GOT3 (cell line): ENCODE measurements at regions not wholly inside any gene's neighbourhood (a gene's known extent, or its start where the extent isn't known, plus 50 kb on each side); places are given as distances from the start of the nearest gene placed in this dataset.

Experiments used
- DNase-seq: peaks from one replicate; lab custom pipeline; 2025; ENCODE audit warnings: mixed read lengths; lab: John Stamatoyannopoulos, UW

DNA sequence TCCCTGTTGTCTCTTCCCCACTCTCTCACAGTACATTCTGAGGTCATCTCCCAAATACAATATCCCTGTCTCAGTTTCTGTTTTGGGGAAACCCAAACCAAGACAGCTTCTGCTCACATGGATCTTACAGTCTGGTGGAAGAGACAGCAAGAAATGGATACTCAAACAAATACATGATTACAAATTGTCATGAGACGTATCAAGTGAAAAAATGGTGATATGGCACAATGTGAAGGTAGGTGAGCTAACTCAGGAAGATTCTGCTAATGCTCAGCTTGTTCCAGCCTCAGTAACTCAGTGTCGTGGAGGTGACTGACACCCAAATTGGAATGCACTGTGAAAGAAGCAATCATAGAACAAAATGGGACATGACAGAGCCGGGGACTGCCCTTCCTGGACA, 68.3 kb downstream of the CHST1 start:
- no peak for DNase-seq

DNA sequence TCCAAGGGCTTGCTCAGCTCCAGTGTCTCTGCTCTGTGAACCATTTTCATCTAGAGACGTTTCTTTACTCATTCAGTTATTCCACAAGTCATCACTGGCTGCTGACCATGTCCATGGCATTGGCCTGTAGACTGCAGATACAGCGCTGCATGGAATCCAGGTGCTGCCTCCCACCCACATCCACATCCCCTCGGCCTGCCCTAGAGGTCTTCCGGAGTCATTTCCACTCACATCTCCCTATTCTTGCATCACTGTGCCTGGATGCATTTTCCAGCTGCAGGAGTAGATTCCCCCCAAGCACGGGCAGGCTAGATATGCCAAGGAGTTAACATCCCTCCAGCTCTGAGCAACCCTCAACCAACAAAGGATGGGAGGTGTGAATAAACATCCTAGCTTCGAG, 68.9 kb downstream of the CHST1 start:
- DNase-seq: no peak

DNA sequence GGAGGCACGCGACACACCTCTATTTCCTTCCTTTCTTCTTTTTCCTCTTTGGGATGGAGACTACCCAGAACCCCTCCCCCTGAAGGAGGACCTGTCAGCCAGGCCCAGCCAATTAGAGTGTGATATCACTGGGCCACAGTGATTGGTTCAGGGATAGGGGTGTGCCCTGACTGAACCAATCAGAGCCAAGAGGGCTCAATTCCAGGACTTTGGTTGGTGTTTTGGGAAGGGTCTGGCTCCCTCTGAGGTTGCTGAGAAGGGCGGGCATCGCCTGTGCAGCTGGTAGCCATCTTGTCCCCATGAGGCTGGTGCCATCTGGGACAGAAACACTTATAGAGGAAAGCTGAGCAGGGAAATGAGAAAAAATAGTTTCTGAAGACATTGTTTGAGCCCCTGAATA, 71.4 kb downstream of the CHST1 start:
- no peak for DNase-seq

DNA sequence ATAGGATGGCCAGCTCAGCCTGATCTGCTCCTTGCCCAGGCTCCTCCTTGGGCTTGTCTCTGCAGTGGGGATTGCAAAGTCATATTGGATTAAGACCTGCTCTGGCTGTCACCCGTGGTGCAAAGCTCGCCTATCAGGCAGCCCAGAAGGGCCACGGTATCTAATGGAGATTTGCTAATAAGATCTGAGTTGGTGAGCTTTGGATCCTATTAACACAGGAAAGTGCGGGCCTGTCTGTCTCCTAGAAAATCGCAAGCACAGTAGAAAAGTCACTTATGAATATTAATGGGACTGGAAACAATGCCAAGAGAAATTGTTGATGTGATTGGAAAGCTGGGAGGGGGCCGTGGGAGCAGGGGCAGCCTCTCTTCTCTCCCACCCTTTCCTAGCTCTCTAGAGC, 72.8 kb downstream of the CHST1 start:
- no peak for DNase-seq

DNA sequence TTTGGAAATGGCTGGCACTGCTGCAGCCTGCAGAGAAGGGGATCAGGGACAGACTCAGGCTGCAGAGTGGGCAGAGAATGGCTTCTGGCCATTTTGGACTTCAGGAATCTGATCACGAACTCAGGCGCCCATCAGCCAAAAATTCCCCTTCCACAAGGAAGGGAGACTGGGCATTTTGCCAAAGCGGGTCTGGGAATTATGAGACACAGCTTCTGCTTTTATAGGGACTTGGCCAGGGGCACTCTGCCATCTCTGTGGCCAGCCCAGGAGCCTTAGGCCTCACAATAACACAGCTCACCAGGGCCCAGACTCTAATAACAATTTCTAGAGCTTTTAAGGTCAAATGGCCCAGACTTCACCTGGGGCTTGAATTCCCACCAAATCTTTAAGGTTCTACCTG, 74.7 kb downstream of the CHST1 start:
- no peak for DNase-seq

DNA sequence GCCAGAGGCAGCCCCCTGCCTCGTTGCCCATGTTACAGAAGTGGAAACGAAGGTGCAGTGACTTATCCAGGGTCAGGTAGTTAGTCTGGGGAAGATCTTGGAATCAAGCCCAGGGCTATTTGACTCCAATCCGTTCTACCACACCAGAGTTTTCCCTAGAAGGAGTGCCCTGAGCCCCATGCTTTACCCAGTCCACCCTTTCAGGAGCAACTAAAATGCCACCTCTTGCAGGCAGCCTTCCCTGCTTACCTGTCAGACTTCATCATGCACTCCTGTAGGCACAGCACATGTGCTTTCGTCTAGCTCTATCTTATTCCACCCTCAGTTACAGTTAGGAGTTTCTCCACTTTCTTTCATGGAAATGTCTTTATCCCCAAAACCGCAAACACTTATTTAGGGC, 80.2 kb downstream of the CHST1 start:
- no peak for DNase-seq

DNA sequence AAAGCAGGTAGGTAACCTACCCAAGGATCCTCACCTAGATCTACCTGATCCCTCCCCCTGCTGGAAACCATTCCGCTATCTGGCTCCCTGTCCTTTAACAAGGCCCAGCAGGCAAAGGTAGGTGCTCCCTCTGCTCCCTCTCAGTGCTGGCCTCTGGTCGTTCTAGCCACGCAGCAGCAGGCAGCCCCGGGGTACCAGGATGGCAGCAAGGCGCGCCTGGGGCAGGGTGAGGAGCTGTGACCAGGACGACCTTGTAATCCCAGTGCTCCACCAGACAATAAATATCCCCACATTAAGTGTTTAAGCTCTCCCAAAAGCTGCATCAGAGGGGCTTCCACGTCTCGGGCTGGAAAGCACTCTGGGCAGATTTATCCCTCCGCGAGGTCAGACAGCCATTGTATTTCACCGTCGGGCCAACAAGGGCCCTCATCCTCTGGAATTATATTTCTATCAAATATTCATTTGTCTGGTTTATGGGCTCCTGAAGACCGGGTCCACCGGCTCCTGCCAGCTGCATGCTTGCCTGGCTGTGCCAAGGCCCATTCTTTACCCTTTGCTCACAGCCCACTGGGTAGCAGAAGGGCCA, 81.3 kb downstream of the CHST1 start:
- no peak for DNase-seq

DNA sequence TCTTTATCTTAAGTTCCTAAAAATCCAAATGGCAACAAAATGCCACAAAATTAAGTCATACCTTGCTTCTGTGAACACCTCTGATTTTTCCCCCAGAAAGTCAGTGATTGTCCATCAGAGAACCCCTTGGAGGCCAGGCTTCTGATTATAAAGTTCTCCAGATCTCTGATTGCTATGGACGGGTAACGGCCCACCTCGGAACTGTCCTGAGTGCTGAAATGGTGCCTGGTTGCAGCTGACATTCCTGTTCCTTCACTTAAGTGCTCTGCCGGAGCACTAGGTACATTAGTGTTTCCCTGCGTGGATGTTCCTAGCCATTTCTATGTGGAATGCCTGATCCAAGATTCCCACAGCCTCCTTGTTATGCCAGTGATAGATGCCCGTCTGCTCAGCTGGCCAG, 85.0 kb downstream of the CHST1 start:
- DNase-seq: no peak

DNA sequence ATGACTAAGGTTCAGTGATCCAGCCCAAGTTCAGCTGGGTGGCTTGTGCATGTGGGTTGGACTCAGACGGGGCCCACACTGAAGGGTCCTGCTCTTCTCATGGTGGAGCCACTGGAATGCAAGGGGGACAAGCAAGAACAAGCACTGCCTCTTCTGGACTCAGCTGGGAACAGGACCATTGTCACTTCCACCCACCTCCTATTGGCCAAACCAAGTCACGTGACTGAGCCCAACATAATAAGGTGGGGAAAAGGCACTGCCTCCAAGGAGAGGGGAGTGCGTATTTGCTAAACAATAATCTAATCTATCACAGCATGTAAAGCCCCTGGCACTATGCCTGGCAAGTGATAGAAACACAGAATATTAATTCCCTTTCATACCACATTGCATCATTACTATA, 87.1 kb downstream of the CHST1 start:
- no peak for DNase-seq

DNA sequence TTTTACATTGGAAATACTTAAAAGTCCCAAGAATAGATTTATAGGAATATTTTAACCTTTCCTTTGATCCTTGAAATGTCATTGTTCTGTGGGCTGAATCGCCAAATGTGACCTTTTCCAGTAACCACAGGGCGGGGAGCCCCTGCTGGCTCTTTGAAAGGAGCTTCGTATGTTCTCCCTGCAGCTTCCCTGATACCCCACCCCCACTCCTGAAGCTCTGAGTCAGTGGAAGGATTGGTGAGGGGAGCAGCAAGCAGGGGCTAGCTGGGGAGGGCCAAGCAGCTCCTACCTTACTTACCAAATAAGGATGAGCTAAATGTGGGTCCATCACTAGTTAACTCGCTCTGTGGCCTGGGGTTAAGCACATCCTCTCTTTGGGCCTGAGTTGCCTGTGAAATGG, 87.7 kb downstream of the CHST1 start:
- no peak for DNase-seq

DNA sequence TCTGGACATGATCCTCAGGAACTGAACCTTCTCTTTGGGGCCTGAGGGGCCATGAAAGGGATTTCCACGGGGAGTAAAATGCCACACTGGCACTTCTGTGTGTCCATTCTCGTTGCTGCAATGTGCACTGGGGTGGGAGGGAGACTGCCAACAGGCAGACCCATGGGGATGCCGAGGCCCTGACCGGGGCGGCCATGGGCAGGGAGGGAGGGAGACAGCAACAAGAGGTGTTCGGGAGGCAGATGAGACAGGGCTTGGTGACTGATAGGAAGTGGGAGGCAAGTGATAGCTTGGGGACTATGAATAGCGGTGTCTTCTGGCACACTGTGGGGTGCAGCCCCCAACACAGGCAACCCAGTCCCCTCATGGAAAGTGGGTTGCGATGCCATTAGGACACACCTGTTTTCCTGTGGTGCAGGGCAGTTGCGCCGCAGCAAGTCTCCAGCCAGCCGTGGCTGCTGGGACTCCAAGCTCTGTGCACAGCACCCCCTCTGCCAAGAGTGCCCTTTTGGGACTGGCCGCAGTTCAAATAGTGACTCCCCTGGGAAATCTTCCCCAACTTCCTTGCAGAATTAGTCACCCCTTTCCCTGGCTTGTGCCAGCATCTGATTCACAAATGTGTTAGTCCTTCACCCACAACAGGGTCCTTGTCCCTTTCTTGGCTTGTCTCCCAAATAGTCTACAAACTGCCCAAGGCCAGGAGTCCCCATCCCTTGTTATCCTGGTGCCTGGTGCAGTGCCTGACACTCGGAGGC, 88.8 kb downstream of the CHST1 start:
- no peak for DNase-seq

DNA sequence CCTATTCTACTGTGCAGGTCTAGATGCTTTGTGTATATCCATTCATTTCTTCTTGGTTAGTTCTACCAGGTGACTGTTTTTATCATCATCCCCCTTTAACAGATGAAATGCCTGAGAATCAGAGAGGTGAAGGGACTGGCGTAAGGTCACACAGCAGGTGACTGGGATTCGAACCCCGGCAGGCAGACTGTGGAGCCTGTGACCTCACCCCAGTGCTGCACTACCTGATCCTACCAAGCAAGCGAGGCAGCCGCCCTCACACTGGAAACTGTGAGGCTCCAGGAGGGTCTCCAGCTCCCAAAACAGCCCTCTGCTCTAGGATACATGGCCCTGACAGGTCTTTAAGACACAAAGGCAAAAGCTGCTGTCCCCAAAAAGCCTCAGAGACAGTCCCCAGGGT, 91.7 kb downstream of the CHST1 start:
- no peak for DNase-seq

DNA sequence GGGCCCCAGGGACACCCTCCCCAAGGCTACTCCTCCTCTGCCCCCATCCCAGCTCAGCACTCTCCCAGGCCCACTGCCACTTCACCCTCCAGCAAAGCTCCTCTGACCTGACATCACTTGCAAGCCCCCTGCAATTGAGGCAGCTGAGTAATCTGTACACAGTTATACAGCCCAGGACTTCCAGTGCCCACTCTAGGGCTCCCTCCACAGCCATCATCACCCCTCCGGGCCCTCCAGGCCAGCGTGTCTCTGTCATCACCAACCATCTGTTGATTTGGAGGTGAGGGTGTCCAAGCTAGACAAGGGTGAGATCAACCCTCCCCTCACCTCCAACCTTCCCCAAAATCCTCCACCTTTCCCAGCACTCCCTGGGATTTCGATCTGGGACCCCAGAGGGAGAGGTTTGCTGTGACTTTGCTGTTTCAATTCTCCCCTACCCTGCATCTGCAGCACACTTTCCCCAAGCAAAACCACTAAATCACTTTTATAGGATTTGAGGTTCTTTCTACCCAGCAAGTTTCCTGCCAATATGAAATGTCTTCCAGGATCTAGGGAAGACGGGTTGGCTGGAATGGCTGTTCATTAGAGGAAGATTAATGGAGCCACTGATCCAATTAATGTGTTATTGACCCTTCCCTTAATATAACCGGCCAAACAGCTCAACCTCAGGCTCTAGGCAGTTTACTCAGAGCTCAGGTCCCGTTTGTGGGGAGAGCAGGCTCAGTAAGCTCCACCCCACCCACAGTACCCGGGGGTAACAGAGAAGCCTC, 92.9 kb downstream of the CHST1 start:
- no peak for DNase-seq

DNA sequence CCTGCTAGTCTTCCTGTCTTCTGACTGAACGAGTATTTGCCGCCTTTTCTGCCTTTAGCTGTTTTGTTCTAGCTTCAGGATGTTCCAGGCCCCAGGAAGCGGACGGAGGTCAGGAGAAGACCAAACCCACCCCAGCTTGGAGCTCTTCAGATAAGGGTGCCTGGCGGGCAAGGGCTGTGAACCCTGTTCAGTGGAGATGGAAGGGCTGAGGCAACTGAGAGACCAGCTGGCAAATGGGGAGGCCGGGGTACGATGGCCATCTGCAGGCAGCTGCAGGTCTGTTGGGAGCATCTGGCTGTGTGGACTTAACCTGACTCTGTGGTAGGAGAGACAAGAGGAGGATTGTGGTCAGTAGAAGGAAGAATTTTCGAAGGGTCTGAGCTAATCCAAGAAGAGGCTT, 95.6 kb downstream of the CHST1 start:
- DNase-seq: no peak

DNA sequence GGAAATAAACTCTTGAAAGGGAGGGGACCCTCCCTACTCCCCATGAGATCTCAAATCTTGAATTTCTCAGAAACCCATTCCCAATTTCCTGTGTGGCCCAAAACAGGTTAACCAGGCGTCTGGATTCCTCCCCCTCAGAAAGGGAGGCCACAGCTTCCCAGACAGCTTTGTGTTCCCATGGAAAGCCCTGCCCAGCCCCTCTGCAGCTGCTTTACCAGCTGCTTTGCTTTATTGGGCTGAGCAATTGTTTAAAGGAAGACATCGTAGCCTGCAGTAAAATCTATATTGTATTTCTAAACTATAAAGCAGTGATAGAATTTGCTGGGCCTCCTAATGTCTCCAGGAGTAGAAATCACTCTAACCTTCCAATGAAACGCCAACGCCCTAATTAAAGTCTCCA, 97.4 kb downstream of the CHST1 start:
- DNase-seq: no peak

DNA sequence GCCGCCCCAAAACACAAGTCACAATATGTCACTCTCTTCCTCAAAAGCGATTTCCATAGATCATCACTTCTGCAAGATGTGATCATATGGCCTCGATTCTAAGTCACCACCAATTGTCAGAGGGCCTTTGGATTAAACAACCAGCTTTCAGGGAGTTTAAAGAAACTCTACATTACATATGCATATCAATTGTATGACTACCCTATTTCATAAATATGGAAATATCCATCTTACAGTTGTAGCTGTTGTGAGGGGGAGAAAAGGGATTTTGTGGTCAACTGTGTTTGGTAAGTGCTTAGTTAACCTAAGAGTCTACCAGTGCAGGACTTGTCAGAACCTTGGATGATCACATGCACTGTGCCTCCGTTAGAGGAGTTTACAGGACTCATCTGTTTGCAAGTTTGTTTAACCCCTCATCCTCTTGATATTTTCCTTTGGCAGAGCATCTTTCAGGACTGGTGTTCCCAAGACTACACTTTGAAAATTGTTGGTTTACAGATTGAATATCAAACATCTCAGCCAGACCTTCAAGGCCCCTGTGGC, 99.9 kb downstream of the CHST1 start:
- DNase-seq: no peak

DNA sequence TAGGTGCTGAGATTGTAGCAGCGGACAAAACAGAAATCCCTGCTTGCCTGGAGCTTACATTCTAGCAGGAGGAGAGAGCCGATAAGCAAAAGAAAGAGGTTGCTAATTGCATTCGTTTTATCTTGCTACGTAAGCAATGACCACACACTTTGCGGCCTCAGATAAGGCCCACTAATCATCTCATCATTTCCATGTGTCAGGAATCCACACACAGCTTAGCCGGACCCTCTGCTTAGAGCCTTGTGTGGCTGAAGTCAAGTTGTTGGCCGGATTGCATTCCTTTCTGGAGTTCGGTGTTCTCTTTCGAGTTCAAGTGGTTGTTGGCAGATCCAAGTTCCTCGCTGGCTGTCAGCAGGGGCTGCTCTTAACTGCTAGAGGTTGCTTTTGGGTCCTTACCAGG, 101.6 kb downstream of the CHST1 start:
- no peak for DNase-seq

DNA sequence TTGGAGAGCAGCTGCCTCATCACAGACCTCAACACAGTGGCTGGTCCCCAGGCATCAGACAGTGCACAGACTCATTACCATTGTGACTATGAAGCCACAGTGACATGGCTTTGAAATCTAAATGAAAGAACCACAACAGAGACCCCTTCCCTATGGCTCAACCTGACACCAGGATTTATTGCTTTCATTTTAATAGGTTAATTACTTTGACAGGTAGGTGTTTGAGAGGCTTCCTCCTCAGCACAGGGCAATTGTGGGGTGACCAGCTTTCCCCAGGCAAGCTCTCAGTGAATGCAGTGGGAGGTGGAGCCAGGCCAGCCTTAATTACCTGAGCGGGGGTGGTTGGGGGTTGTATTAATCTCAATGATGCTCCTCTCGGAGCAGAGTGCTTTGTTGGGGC, 102.3 kb downstream of the CHST1 start:
- DNase-seq: no peak

DNA sequence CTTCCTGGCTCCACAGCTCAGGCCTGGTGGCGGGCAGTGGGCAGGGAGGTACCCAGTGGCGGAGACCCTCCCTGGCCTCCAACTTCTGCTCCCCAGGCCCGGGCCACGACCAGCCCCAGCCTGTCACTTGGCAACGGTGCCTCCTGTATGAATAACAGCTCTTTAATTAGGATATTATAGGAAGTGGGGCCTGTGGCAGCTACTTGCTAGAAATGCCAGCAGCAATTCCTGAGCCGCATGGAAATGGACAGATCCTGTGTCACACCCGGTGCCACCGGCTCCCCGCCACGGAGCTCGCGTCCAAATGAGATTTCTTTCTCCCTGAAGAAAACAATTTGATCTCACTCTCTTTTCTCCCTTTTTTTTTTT, 104.5 kb downstream of the CHST1 start:
- DNase-seq: no peak

DNA sequence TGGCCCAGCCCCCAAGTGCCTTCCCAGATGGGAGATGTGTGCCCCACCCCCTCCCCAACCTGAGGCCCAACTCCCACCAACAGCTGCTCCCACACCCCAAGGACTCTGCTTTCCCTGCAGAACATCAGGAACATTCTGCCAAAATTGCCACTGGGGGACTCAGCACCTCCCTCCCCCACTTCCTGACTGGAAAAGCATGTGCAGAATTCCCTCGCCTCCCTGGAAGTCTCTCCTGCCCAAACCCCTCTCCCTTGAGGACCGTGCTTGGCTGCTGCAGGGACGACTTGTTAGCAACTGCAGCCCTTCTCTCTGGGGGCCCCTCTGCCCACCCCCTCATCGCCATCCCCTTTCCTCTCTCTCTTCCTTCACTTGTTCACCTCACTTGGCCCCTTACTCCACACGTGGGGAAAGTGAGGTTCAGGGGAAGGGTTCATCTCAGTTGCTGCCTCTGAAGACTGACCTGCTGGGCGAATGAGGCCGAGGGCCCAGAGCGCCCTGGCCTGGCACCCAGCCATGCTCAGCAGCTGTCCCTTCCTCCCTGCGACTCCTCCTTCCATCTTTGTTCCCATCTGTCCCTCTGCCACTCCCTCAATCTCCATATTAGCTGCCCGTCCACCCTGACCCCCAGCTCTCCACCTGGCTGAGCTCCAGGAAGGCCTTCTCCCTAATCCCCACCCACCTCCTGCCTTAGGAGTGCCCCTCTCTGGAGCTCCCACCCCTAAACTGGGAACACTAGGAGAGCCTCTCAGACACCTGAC, 105.1 kb downstream of the CHST1 start:
- no peak for DNase-seq

DNA sequence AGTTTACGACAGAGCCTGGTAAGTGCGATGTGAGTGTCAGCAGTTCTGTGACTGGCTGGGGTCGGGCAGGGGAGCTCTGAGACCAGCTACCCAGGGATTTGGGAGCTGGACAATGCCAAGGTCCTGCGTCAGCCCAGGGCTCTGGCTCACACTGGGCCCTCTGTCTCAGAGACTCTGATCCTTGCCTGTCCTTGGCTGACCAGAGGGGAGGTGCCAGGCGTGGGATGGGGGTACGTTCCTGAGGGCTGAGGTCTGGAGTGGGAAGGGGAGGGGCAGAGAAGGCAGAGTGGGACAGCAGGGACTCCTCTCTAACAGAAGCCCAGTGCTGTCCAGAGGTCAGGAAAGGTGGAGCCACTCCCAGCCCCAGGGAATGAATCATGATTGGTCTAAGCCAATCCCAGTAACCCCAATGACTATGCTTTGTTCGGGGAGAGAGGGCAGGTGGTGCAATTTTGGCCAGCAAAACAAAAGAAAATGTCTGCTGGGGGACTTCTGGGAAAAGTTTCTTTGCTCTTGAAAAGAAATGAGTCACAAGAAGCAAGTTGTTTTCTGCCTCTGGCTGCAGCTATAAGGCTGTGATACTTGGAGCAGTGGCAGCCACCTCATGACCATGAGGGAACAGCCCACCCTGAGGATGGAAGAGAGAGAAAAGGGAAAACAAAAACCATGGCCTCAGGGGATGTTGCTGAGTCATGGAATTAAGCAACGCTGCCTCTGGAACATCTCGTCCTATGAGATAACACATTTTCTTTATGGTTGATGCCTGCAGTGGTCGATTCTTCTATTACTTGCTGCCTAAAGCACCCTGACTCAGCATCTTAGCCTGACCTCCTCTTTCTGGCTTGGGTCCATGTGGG, 108.3 kb downstream of the CHST1 start:
- peak; percentile 68 for DNase-seq
